Fibroblast of lung (primary cell): ENCODE measurements at regions not wholly inside any gene's neighbourhood (a gene's known extent, or its start where the extent isn't known, plus 50 kb on each side); places are given as distances from the start of the nearest gene placed in this dataset.

Experiments
- EZH2 ChIP-seq: IDR thresholded peaks from 2 replicates; pipeline ENCODE4 v1.5.1; 2012; ENCODE audit warnings: low read length, control low read depth, mild to moderate bottlenecking; ENCODE audit errors: missing control alignments
- TF ChIP-seq, protein P1 (sequence below), 2 donors: IDR thresholded peaks in 1 of 2; conservative IDR thresholded peaks in 1 of 2; 1 replicate in 1 of 2; 2 replicates in 1 of 2; pipeline ENCODE4 v1.5.1; 2011 to 2012; ENCODE audit warnings: low read length in 2 of 2, control low read depth in 1 of 2, inconsistent platforms in 1 of 2, low read depth in 1 of 2, mild to moderate bottlenecking in 1 of 2

DNA sequence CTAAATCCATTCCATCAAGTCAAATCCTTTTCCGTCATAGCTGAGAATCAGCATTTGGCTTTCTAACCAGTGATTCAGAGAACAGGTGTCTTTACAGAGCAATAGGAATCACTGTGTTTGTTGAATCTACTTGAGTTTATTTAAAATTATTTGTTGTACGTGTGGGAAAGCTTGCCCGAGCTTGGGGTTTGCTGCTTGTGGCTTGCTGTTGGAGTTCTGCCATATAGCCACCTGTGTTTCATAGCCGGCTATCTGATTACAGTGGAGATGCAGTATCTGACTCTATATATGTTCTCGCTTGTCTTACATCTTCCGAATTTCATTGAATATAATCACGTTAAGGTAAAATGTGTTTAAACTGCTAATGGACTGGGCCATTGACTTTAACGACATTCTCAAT lies 274.3 kb upstream of the MKI67 start:
- TF ChIP-seq, protein P1, sequence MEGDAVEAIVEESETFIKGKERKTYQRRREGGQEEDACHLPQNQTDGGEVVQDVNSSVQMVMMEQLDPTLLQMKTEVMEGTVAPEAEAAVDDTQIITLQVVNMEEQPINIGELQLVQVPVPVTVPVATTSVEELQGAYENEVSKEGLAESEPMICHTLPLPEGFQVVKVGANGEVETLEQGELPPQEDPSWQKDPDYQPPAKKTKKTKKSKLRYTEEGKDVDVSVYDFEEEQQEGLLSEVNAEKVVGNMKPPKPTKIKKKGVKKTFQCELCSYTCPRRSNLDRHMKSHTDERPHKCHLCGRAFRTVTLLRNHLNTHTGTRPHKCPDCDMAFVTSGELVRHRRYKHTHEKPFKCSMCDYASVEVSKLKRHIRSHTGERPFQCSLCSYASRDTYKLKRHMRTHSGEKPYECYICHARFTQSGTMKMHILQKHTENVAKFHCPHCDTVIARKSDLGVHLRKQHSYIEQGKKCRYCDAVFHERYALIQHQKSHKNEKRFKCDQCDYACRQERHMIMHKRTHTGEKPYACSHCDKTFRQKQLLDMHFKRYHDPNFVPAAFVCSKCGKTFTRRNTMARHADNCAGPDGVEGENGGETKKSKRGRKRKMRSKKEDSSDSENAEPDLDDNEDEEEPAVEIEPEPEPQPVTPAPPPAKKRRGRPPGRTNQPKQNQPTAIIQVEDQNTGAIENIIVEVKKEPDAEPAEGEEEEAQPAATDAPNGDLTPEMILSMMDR (conservative IDR thresholded peaks at IDR 0.05 in 1 of 2, IDR thresholded peaks at IDR 0.05 in 1 of 2; ENCODE audit: low read depth in 1 of 2, low read length in 2 of 2), result no peak
- no peak for TF ChIP-seq EZH2
